ENCODE measurements at regions not wholly inside any gene's neighbourhood (a gene's known extent, or its start where the extent isn't known, plus 50 kb on each side); places are given as distances from the start of the nearest gene placed in this dataset.

DNA sequence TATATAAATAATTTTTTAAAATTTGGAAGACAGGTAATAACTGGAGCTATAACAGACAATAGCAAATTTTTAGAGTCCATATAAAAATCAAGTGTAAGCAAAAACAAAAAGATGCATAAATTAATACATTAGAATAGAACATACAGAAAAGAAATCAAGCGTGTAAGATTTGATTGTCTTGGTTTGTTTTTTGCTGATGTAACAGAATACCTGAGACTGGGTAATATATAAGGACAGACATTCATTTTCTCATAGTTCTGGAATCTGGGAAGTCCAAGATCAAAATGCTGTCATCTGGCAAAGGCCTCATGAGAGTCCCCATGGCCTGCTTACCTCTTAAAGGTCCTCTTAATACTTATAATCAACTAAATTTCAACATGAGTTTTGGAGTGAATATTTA, 1010.1 kb downstream of the CDH18 start:
- Mint-ChIP-seq H3K4me3 (no peak overlapping the region), H3K9me3 (peaks cover 16% of the 10 kb centered on the region), H3K27me3 (ENCODE audit: insufficient read depth) (no peaks in the 10 kb centered on the region), H3K27ac (no peak overlapping the region), H3K36me3 (ENCODE audit: low read depth) (no peaks in the 10 kb centered on the region), H3K4me1 (ENCODE audit: low read depth) (no peaks in the 10 kb centered on the region)
- TF ChIP-seq, protein P1, sequence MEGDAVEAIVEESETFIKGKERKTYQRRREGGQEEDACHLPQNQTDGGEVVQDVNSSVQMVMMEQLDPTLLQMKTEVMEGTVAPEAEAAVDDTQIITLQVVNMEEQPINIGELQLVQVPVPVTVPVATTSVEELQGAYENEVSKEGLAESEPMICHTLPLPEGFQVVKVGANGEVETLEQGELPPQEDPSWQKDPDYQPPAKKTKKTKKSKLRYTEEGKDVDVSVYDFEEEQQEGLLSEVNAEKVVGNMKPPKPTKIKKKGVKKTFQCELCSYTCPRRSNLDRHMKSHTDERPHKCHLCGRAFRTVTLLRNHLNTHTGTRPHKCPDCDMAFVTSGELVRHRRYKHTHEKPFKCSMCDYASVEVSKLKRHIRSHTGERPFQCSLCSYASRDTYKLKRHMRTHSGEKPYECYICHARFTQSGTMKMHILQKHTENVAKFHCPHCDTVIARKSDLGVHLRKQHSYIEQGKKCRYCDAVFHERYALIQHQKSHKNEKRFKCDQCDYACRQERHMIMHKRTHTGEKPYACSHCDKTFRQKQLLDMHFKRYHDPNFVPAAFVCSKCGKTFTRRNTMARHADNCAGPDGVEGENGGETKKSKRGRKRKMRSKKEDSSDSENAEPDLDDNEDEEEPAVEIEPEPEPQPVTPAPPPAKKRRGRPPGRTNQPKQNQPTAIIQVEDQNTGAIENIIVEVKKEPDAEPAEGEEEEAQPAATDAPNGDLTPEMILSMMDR (IDR thresholded peaks at IDR 0.05), result no peak
- DNase-seq, result no peak

DNA sequence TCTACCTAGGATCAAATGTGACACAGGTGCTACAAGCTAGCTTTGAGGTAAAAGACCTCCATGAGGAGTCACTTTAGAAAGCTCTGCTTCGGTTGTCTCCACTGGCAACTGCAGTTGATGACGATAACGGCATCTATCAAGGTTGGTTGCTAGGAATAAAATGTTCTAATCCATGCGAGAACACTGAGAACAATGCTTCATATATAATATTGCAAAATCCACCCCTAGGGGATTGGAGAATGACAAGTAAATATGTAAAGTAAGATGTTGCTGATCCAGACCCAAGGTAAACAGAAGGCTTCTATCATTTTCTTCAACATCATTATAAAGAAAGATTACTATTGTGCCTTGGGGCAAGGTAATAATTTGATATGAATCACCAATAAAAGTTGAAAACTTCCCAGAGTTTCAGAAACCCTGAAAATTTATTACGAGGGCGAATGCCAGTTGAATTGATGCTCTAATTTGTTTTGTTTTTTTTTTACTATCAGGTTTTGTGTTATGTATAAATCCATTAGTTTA, 1003.4 kb downstream of the CDH18 start:
- no peak for DNase-seq
- Mint-ChIP-seq H3K27me3 (ENCODE audit: insufficient read depth) (no peaks in the 10 kb centered on the region), H3K4me1 (ENCODE audit: low read depth) (no peaks in the 10 kb centered on the region), H3K9me3 (peaks cover 47% of the 10 kb centered on the region), H3K27ac (no peak overlapping the region), H3K36me3 (ENCODE audit: low read depth) (no peaks in the 10 kb centered on the region), H3K4me3 (no peak overlapping the region)
- TF ChIP-seq, protein P1 (IDR thresholded peaks at IDR 0.05), result no peak

DNA sequence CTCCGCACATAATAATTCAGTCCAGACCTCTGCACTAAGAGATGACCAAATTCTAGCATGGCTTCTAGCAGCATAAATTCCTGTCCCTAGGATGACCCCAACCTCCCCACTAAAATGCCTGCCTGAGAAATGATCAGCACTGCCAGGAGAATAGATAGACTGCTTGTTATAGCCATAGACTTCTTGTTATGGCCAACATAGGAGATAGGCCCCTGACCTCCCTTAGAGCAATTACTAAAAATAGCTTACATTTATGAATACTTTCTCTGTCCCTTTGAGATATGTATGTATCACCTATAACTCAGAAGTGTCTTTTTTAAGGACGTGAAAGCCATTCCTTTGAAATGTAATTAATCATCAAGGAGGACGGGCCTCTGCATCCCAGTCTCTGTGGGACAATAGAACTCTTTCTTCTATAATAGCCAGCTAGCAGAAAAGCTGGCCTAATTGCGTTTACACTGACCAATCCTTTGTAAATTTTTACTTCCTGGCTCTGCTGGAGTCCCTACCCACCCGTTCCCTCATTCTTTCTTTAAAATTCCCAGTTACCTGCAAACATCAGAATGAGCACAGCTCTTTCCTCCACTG, 1002.7 kb downstream of the CDH18 start:
- H3K9me3 Mint-ChIP-seq, result peaks cover 42% of the 10 kb centered on the region
- TF ChIP-seq, protein P1 (IDR thresholded peaks at IDR 0.05), result no peak
- no peaks in the 10 kb centered on the region for H3K36me3 Mint-ChIP-seq (ENCODE audit: low read depth)
- H3K27ac Mint-ChIP-seq, result no peak overlapping the region
- H3K4me1 Mint-ChIP-seq (ENCODE audit: low read depth), result no peaks in the 10 kb centered on the region
- no peak overlapping the region for H3K4me3 Mint-ChIP-seq
- no peaks in the 10 kb centered on the region for H3K27me3 Mint-ChIP-seq (ENCODE audit: insufficient read depth)
- DNase-seq, result no peak

DNA sequence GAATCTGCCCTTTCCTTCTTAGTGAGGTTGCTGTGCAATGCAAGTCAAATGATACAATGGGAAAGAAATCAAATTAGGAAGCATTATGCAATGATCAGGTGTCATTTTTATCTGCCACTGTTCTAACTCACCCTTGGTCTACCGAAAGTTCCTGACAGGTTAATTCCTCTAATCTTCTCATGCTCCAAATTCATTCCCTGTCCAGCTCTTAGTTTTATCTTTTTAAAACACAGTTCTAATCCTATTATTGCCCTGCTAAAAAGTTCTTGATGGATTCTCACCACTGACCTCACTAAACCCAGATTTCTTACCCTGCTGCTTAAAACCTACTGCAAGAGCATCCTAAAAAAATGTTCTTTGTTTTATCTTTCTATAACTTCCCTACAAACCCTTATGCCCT, 1000.9 kb downstream of the CDH18 start:
- Mint-ChIP-seq H3K4me3 (no peak overlapping the region), H3K4me1 (ENCODE audit: low read depth) (no peaks in the 10 kb centered on the region), H3K27ac (no peak overlapping the region), H3K27me3 (ENCODE audit: insufficient read depth) (no peaks in the 10 kb centered on the region), H3K36me3 (ENCODE audit: low read depth) (no peaks in the 10 kb centered on the region), H3K9me3 (peaks cover 35% of the 10 kb centered on the region)
- TF ChIP-seq, protein P1 (IDR thresholded peaks at IDR 0.05), result no peak
- no peak for DNase-seq

DNA sequence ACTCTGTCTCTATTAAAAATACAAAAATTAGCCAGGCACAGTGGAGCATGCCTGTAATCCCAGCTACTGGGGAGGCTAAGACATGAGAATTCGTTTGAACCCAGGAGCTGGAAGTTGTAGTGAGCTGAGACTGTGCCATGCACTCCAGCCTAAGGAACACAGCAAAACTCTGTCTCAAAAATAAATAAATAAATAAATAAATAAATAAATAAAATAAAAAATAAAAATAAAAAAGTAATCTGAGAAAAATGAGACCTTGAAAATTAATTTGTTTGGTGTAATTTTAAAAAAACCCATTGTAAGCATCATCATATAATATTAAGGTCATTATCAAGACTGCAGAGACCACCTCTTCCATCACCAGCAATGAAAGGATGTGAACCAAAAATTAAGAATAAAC, 997.1 kb downstream of the CDH18 start:
- TF ChIP-seq, protein P1 (IDR thresholded peaks at IDR 0.05), result no peak
- no peaks in the 10 kb centered on the region for H3K4me1 Mint-ChIP-seq (ENCODE audit: low read depth)
- DNase-seq, result no peak
- no peak overlapping the region for H3K27ac Mint-ChIP-seq
- H3K4me3 Mint-ChIP-seq, result no peak overlapping the region
- H3K27me3 Mint-ChIP-seq (ENCODE audit: insufficient read depth), result no peaks in the 10 kb centered on the region
- peaks cover 17% of the 10 kb centered on the region for H3K9me3 Mint-ChIP-seq
- no peaks in the 10 kb centered on the region for H3K36me3 Mint-ChIP-seq (ENCODE audit: low read depth)
